ENCODE measurements at regions not wholly inside any gene's neighbourhood (a gene's known extent, or its start where the extent isn't known, plus 50 kb on each side); places are given as distances from the start of the nearest gene placed in this dataset.

- no peaks in the 10 kb centered on the region for H3K9me3 ChIP-seq
- no peaks in the 10 kb centered on the region for H3K36me3 ChIP-seq
- DNase-seq (ENCODE audit: low spot score in 2 of 2): no peak
- H3K27me3 ChIP-seq: no peaks in the 10 kb centered on the region
- intact Hi-C loops (cut with DNase I): loop anchor here (5.0 kb wide), 1 partner anchor 155 kb away; no protein-coding TSS in a partner anchor
- TF ChIP-seq CTCF (IDR thresholded peaks at IDR 0.05): no peak
- peak overlapping the region in 1 of 2 donors; percentile 4 for H3K27ac ChIP-seq
- H3K4me3 ChIP-seq: no peak overlapping the region
- peaks cover 0 to 4% of the 10 kb centered on the region in 2 donors for H3K4me1 ChIP-seq
Observed at GRCh38 chr9:119802133-119802532, 432.9 kb upstream of the BRINP1 start.

- H3K4me3 ChIP-seq: no peak overlapping the region
Observed at GRCh38 chr9:119801311-119801710, 432.1 kb upstream of the BRINP1 start.

GRCh38 chr9:119795395-119795794 is 426.2 kb upstream of the BRINP1 start:
- H3K27ac ChIP-seq: no peak overlapping the region
- no peaks in the 10 kb centered on the region for H3K9me3 ChIP-seq
- H3K27me3 ChIP-seq: no peaks in the 10 kb centered on the region
- no peak for DNase-seq (ENCODE audit: low spot score in 2 of 2)
- no peak for TF ChIP-seq CTCF (IDR thresholded peaks at IDR 0.05)
- no peaks in the 10 kb centered on the region for H3K36me3 ChIP-seq
- intact Hi-C loops (cut with DNase I): no loop called here
- H3K4me1 ChIP-seq: no peaks in the 10 kb centered on the region
- no peak overlapping the region for H3K4me3 ChIP-seq

More at GRCh38 chr9:119801311-119801710, 432.1 kb upstream of the BRINP1 start:
- H3K9me3 ChIP-seq: no peaks in the 10 kb centered on the region
- no peaks in the 10 kb centered on the region for H3K36me3 ChIP-seq
- peak overlapping the region; percentile 50 to 57 for H3K27ac ChIP-seq
- intact Hi-C loops (cut with DNase I): loop anchor here (5.0 kb wide), 1 partner anchor 156 kb away; no protein-coding TSS in a partner anchor
- no peaks in the 10 kb centered on the region for H3K27me3 ChIP-seq
- H3K4me1 ChIP-seq: peaks cover 0 to 4% of the 10 kb centered on the region in 2 donors
- TF ChIP-seq CTCF (IDR thresholded peaks at IDR 0.05): no peak
- peak in 1 of 2 donors; percentile 66 for DNase-seq (ENCODE audit: low spot score in 2 of 2)

- no peaks in the 10 kb centered on the region for H3K36me3 ChIP-seq
- H3K27me3 ChIP-seq: no peaks in the 10 kb centered on the region
- intact Hi-C loops (cut with DNase I): no loop called here
- no peak overlapping the region for H3K4me3 ChIP-seq
- no peaks in the 10 kb centered on the region for H3K9me3 ChIP-seq
- DNase-seq (ENCODE audit: low spot score in 2 of 2): no peak
- H3K4me1 ChIP-seq: no peaks in the 10 kb centered on the region
- TF ChIP-seq CTCF (IDR thresholded peaks at IDR 0.05): no peak
- no peak overlapping the region for H3K27ac ChIP-seq
Observed at GRCh38 chr9:119794836-119795235, 425.6 kb upstream of the BRINP1 start.

- Histone ChIP-seq H3K9me3 (no peaks in the 10 kb centered on the region), H3K4me1 (no peaks in the 10 kb centered on the region), H3K27ac (no peak overlapping the region), H3K36me3 (no peaks in the 10 kb centered on the region), H3K4me3 (no peak overlapping the region), H3K27me3 (no peaks in the 10 kb centered on the region)
- intact Hi-C loops (cut with DNase I): no loop called here
- DNase-seq (ENCODE audit: low spot score in 2 of 2): no peak
- no peak for TF ChIP-seq CTCF (IDR thresholded peaks at IDR 0.05)
Observed at GRCh38 chr9:119793218-119793617, 424.0 kb upstream of the BRINP1 start.

- Histone ChIP-seq H3K36me3 (no peaks in the 10 kb centered on the region), H3K27me3 (no peaks in the 10 kb centered on the region), H3K4me3 (no peak overlapping the region), H3K9me3 (no peaks in the 10 kb centered on the region), H3K4me1 (no peaks in the 10 kb centered on the region), H3K27ac (no peak overlapping the region)
- DNase-seq (ENCODE audit: low spot score in 2 of 2): no peak
- intact Hi-C loops (cut with DNase I): no loop called here
- TF ChIP-seq CTCF (IDR thresholded peaks at IDR 0.05): no peak
Observed at GRCh38 chr9:119792242-119792641, 423.0 kb upstream of the BRINP1 start.

All from ascending aorta (tissue), 2 donors.